Caco-2 (cell line): ENCODE measurements at regions not wholly inside any gene's neighbourhood (a gene's known extent, or its start where the extent isn't known, plus 50 kb on each side); places are given as distances from the start of the nearest gene placed in this dataset.

Experiments used
- BruUV-seq: library from RNA; stranded (reverse); fragments of 400-500 nt; replicated peaks from 2 replicates; lab custom pipeline; 2021; lab: Mats Ljungman, UMichigan
- CTCF ChIA-PET: fragments of 300-600 bp; sonication (Branson Sonifier 250); formaldehyde crosslinking; loops from one replicate; lab custom pipeline; 2022; ENCODE audit warnings: antibody characterized with exemption; lab: Charles Lee
- POLR2A ChIA-PET: fragments of 300-600 bp; sonication (Branson Sonifier 250); formaldehyde crosslinking; loops from one replicate; lab custom pipeline; 2022; ENCODE audit warnings: antibody characterized with exemption; lab: Charles Lee
- DNase-seq, 2 experiments: peaks; one replicate each; pipeline versions ENCODE4 v3.0.0 to v3.0.0-alpha.2; 2020 to 2022
- H3K27me3 ChIP-seq: replicated peaks from 2 replicates; pipeline ENCODE4 v1.6.0; 2011; ENCODE audit warnings: low read length; ENCODE audit not compliant: control insufficient read depth, insufficient read depth
- H3K36me3 ChIP-seq: 2 replicates; pipeline ENCODE4 v1.5.1; 2011; ENCODE audit warnings: low read length; ENCODE audit not compliant: control insufficient read depth, insufficient read depth
- H3K4me1 ChIP-seq: fragments of 250-450 bp; sonication (Bioruptor Pico); 2 replicates; pipeline ENCODE4 v1.5.1; 2020; ENCODE audit warnings: mild to moderate bottlenecking
- H3K4me3 ChIP-seq: 2 replicates; pipeline ENCODE4 v1.5.1; 2011; ENCODE audit warnings: low read depth, mild to moderate bottlenecking, control low read depth, low read length
- H3K9me3 ChIP-seq: fragments of 250-450 bp; sonication (Bioruptor Pico); 2 replicates; pipeline ENCODE4 v1.5.1; 2020; ENCODE audit warnings: mild to moderate bottlenecking, moderate library complexity
- H3K27ac Mint-ChIP-seq: one replicate; pipeline ENCODE4 v1.8.0; 2022; ENCODE audit warnings: mixed read lengths; ENCODE audit not compliant: unreplicated experiment
- H3K27me3 Mint-ChIP-seq: one replicate; pipeline ENCODE4 v1.8.0; 2022; ENCODE audit warnings: mixed read lengths; ENCODE audit not compliant: insufficient read depth, unreplicated experiment
- H3K36me3 Mint-ChIP-seq: one replicate; pipeline ENCODE4 v1.8.0; 2022; ENCODE audit warnings: mild to moderate bottlenecking, mixed read lengths; ENCODE audit not compliant: insufficient read depth, unreplicated experiment
- H3K4me1 Mint-ChIP-seq: one replicate; pipeline ENCODE4 v1.8.0; 2022; ENCODE audit warnings: low read depth, mixed read lengths; ENCODE audit not compliant: unreplicated experiment
- H3K4me3 Mint-ChIP-seq: one replicate; pipeline ENCODE4 v1.8.0; 2022; ENCODE audit warnings: mild to moderate bottlenecking, moderate library complexity, mixed read lengths; ENCODE audit not compliant: unreplicated experiment
- H3K9me3 Mint-ChIP-seq: one replicate; pipeline ENCODE4 v1.8.0; 2022; ENCODE audit warnings: mixed read lengths; ENCODE audit not compliant: unreplicated experiment
- intact Hi-C: fragments of 100-400 bp; cut with micrococcal nuclease; formaldehyde crosslinking; loops from one replicate; pipeline ENCODE4 v1.10.0; 2022; ENCODE audit not compliant: unreplicated experiment
- TF ChIP-seq, protein P1 (sequence below), 2 experiments: fragments of 200-600 bp in 1 of 2; IDR thresholded peaks; 1 replicate in 1 of 2; 2 replicates in 1 of 2; pipeline versions ENCODE4 v1.5.1 to v1.8.0; 2011 to 2022; ENCODE audit warnings: antibody characterized with exemption in 1 of 2, control low read depth in 1 of 2, inconsistent platforms in 1 of 2, low read depth in 1 of 2, low read length in 1 of 2, mild to moderate bottlenecking in 1 of 2, moderate library complexity in 1 of 2; ENCODE audit not compliant: insufficient read depth in 1 of 2, severe bottlenecking in 1 of 2, unreplicated experiment in 1 of 2

DNA sequence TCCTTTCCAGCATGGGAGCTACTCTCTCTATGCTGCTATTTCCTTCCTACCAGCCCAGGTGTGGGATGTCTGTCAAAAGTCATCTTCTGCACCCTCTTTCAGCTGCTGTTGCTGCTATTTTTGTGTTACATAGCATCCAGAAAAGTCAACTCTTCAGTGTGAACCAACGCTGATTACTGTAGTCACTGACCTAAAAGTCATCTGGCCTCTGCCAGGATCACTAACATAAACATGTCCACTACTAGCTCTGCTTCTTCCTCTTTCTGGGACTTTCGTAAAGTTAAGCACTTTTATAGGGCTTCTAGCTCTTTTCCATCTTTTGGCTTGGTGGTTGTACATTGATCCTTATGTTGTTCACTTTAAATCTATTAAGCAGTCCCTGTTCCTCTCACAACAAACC is 90.2 kb upstream of the CARD18 start:
- Mint-ChIP-seq H3K4me3 (no peak overlapping the region), H3K36me3 (no peaks in the 10 kb centered on the region), H3K27ac (no peak overlapping the region), H3K4me1 (peaks cover 27% of the 10 kb centered on the region), H3K9me3 (peaks cover 11% of the 10 kb centered on the region), H3K27me3 (no peaks in the 10 kb centered on the region)
- peaks cover 32% of the 10 kb centered on the region for H3K4me1 ChIP-seq
- no peak overlapping the region for H3K4me3 ChIP-seq
- no TSS peak for BruUV-seq
- TF ChIP-seq, protein P1, sequence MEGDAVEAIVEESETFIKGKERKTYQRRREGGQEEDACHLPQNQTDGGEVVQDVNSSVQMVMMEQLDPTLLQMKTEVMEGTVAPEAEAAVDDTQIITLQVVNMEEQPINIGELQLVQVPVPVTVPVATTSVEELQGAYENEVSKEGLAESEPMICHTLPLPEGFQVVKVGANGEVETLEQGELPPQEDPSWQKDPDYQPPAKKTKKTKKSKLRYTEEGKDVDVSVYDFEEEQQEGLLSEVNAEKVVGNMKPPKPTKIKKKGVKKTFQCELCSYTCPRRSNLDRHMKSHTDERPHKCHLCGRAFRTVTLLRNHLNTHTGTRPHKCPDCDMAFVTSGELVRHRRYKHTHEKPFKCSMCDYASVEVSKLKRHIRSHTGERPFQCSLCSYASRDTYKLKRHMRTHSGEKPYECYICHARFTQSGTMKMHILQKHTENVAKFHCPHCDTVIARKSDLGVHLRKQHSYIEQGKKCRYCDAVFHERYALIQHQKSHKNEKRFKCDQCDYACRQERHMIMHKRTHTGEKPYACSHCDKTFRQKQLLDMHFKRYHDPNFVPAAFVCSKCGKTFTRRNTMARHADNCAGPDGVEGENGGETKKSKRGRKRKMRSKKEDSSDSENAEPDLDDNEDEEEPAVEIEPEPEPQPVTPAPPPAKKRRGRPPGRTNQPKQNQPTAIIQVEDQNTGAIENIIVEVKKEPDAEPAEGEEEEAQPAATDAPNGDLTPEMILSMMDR (IDR thresholded peaks at IDR 0.05; ENCODE audit: insufficient read depth in 1 of 2, low read depth in 1 of 2, low read length in 1 of 2, severe bottlenecking in 1 of 2, unreplicated experiment in 1 of 2): no peak
- intact Hi-C loops: no loop called here
- no peaks in the 10 kb centered on the region for H3K27me3 ChIP-seq
- ChIA-PET POLR2A (no interaction called here), CTCF (no interaction called here)
- H3K36me3 ChIP-seq: no peaks in the 10 kb centered on the region
- no peaks in the 10 kb centered on the region for H3K9me3 ChIP-seq
- DNase-seq: no peak

GRCh38 chr11:105229257-105229656 is 89.7 kb upstream of the CARD18 start:
- POLR2A ChIA-PET: no interaction called here
- H3K27me3 ChIP-seq: no peaks in the 10 kb centered on the region
- H3K27me3 Mint-ChIP-seq: no peaks in the 10 kb centered on the region
- no peak overlapping the region for H3K4me3 ChIP-seq
- no peaks in the 10 kb centered on the region for H3K36me3 ChIP-seq
- H3K9me3 ChIP-seq: no peaks in the 10 kb centered on the region
- H3K36me3 Mint-ChIP-seq: no peaks in the 10 kb centered on the region
- peaks cover 32% of the 10 kb centered on the region for H3K4me1 ChIP-seq
- H3K4me3 Mint-ChIP-seq: no peak overlapping the region
- intact Hi-C loops: no loop called here
- no peak overlapping the region for H3K27ac Mint-ChIP-seq
- peaks cover 11% of the 10 kb centered on the region for H3K9me3 Mint-ChIP-seq
- CTCF ChIA-PET: no interaction called here
- TF ChIP-seq, protein P1 (IDR thresholded peaks at IDR 0.05; ENCODE audit: insufficient read depth in 1 of 2, low read depth in 1 of 2, low read length in 1 of 2, severe bottlenecking in 1 of 2, unreplicated experiment in 1 of 2): no peak
- H3K4me1 Mint-ChIP-seq: peaks cover 27% of the 10 kb centered on the region
- no peak for DNase-seq
- no TSS peak for BruUV-seq

DNA sequence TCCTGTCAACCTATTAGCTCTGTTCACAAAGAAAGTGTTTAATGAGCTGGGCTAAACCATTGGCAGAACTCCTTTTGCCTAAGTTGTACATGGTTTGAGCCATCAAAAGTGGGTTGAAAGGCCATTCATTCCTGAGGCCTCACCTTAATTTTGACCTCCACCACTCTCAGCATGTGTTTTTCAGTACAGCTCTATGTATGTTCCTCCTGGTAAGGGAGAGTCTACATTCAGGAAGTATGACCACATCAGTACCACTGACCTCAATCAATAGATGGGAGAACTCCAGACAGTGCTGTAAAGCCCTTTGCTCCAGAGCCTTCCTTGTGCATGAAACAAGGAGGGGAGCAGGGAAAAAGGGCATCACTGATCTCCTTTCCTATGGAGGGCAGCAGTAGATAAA is 87.8 kb upstream of the CARD18 start:
- TF ChIP-seq, protein P1 (IDR thresholded peaks at IDR 0.05; ENCODE audit: insufficient read depth in 1 of 2, low read depth in 1 of 2, low read length in 1 of 2, severe bottlenecking in 1 of 2, unreplicated experiment in 1 of 2): no peak
- no peaks in the 10 kb centered on the region for H3K9me3 ChIP-seq
- peak overlapping the region; percentile 46 for H3K27ac Mint-ChIP-seq
- ChIA-PET CTCF (no interaction called here), POLR2A (no interaction called here)
- H3K27me3 Mint-ChIP-seq: no peaks in the 10 kb centered on the region
- DNase-seq: no peak
- H3K4me1 ChIP-seq: peaks cover 32% of the 10 kb centered on the region
- BruUV-seq: no TSS peak
- H3K36me3 ChIP-seq: no peaks in the 10 kb centered on the region
- no peaks in the 10 kb centered on the region for H3K27me3 ChIP-seq
- no peak overlapping the region for H3K4me3 Mint-ChIP-seq
- H3K36me3 Mint-ChIP-seq: no peaks in the 10 kb centered on the region
- H3K4me3 ChIP-seq: no peak overlapping the region
- H3K9me3 Mint-ChIP-seq: peaks cover 11% of the 10 kb centered on the region
- intact Hi-C loops: no loop called here
- H3K4me1 Mint-ChIP-seq: peaks cover 27% of the 10 kb centered on the region
